ENCODE measurements at regions not wholly inside any gene's neighbourhood (a gene's known extent, or its start where the extent isn't known, plus 50 kb on each side); places are given as distances from the start of the nearest gene placed in this dataset.

DNA sequence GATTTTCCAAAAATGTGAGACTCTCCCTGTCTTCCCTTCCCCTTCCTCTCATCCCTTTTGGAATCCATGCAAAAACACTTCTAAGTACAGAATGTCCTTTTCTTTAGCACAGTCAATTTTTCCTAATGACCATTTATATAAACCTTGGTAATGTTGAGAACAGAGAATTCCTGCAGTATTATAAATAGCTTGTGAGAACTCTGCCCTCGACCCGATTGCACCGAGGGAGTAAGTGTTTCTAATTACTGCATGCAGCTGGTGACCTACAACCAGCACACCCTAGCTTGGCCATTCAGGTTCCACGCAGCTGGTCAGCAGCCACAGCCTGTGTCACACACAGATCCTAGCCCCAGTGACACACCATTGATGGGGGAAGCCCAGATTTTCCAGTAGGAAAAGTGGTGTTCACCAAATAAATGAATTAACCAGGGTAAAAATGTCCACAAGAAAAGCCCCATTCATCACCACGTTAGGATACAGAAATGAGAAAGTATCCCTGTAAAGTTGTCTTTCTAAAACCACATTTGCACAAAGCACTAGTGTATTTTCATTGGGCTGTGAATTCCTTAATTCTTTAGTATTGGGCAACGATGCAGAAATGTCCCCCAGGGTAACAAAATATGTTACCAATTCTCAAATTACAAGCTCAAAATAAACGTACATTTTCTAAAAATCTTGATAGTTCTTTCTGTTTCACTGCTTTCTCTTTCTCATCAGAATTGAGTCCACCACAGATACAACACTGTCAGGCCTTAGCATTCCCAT lies 499.0 kb upstream of the KLF6 start:
- Histone ChIP-seq H4K5ac (ENCODE audit: insufficient read length, low read depth, low read length) (no peak overlapping the region), H2BK120ac (ENCODE audit: low read depth, low read length, poor library complexity, severe bottlenecking) (no peak overlapping the region), H2BK20ac (ENCODE audit: low read depth, low read length, poor library complexity, severe bottlenecking) (no peak overlapping the region), H3K4me1 (ENCODE audit: insufficient read depth, low read length) (peaks cover 4% of the 10 kb centered on the region; the same call in 1 of the 2 replicates), H3K14ac (ENCODE audit: insufficient read depth, low read length) (no peak overlapping the region), H4K91ac (ENCODE audit: insufficient read length, low read depth, low read length) (no peak overlapping the region), H3K18ac (ENCODE audit: insufficient read length, low read depth, low read length) (no peak overlapping the region), H2BK5ac (ENCODE audit: insufficient read length, low read length) (no peak overlapping the region), H3K4ac (ENCODE audit: low read depth, low read length) (no peak overlapping the region), H3K56ac (ENCODE audit: insufficient read length, low read depth, low read length) (no peak overlapping the region), H3K27ac (ENCODE audit: insufficient read length, low read depth, low read length) (no peak overlapping the region), H3K79me1 (ENCODE audit: insufficient read depth, low read depth, low read length, poor library complexity, severe bottlenecking) (no peaks in the 10 kb centered on the region), H3K79me2 (ENCODE audit: insufficient read depth, low read length) (no peaks in the 10 kb centered on the region), H3K23me2 (ENCODE audit: insufficient read length, low read depth, low read length, poor library complexity, severe bottlenecking) (no peaks in the 10 kb centered on the region), H4K20me1 (ENCODE audit: control insufficient read depth, insufficient read depth, insufficient read length) (no peaks in the 10 kb centered on the region), H3K9ac (ENCODE audit: extremely low read depth, insufficient read length, low read length) (no peak overlapping the region), H4K8ac (replicated peaks; ENCODE audit: insufficient read length, low read depth, low read length) (no peak overlapping the region), H3T11ph (ENCODE audit: low read length) (no peak overlapping the region), H3K4me2 (ENCODE audit: insufficient read depth, insufficient read length, low read length) (no peak overlapping the region), H2BK12ac (ENCODE audit: insufficient read length, low read depth, low read length) (no peak overlapping the region), H2AFZ (ENCODE audit: low read length) (no peak overlapping the region), H2AK5ac (ENCODE audit: insufficient read length, low read length) (no peak overlapping the region), H3K27me3 (ENCODE audit: insufficient read depth, low read length) (no peaks in the 10 kb centered on the region), H2BK15ac (ENCODE audit: low read depth, low read length) (no peak overlapping the region), H3K23ac (ENCODE audit: insufficient read length, low read depth, low read length) (no peak overlapping the region), H3K9me3 (ENCODE audit: control insufficient read depth, low read depth, low read length) (no peaks in the 10 kb centered on the region)
- Mint-ChIP-seq H3K27me3 (ENCODE audit: low read depth) (no peaks in the 10 kb centered on the region), H3K36me3 (ENCODE audit: insufficient read depth in 1 of 3, low read depth in 3 of 3) (no peaks in the 10 kb centered on the region; a peak in 3 of 7 replicates), H3K27ac (no peak overlapping the region), H3K9me3 (no peaks in the 10 kb centered on the region; a peak in 2 of 5 replicates), H3K4me1 (peaks cover 12% of the 10 kb centered on the region in 2 experiments), H3K4me3 (no peak overlapping the region)
- no CpG with 5 or more reads among the region's 7 CpGs for WGBS (ENCODE audit: extremely low coverage, insufficient read length, low lambda C conversion rate)
- no peak for DNase-seq
- TF ChIP-seq, protein P1, sequence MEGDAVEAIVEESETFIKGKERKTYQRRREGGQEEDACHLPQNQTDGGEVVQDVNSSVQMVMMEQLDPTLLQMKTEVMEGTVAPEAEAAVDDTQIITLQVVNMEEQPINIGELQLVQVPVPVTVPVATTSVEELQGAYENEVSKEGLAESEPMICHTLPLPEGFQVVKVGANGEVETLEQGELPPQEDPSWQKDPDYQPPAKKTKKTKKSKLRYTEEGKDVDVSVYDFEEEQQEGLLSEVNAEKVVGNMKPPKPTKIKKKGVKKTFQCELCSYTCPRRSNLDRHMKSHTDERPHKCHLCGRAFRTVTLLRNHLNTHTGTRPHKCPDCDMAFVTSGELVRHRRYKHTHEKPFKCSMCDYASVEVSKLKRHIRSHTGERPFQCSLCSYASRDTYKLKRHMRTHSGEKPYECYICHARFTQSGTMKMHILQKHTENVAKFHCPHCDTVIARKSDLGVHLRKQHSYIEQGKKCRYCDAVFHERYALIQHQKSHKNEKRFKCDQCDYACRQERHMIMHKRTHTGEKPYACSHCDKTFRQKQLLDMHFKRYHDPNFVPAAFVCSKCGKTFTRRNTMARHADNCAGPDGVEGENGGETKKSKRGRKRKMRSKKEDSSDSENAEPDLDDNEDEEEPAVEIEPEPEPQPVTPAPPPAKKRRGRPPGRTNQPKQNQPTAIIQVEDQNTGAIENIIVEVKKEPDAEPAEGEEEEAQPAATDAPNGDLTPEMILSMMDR (conservative IDR thresholded peaks at IDR 0.05), result no peak
